ENCODE measurements at regions not wholly inside any gene's neighbourhood (a gene's known extent, or its start where the extent isn't known, plus 50 kb on each side); places are given as distances from the start of the nearest gene placed in this dataset.

DNA sequence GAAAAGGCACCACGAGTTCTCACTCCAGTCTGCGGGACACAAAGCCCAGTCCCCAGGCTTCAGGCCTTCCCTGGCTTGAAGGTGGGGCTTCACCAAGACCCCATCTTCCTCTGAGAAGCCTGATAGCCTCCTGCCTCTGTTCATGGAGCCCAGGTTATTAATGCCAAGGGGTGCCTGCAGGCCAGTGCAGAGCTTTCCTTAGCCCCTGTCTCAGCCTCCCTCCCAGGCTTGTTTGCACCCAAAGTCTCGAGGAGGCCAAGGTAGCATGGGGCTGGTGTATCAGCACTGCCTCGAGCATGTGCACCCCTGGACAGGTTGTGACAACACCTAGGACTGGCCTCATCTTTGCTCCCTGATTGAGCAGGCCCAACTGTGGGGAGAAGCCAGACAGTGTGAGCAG is 108.1 kb upstream of the PCDH15 start:
- no peak for DNase-seq

DNA sequence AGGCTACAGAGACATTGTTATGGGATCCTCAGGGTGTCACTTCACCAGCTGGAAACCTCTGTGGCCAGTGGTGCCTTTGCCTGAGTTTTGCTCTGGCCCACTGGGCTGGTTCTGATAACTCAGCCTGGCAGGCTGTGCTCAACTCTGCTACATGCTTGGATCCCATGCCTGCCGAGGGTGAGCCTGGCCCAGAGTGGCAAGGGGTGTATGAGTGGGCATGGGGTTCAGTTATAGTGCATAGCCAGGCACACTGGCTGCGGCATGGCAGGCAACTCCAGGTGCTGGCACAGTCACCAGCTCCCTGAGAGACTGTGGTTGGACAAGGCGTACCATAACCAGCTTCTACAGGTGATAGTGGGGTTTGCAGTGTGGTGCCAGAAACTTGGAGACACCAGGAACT is 107.0 kb upstream of the PCDH15 start:
- no peak for DNase-seq

DNA sequence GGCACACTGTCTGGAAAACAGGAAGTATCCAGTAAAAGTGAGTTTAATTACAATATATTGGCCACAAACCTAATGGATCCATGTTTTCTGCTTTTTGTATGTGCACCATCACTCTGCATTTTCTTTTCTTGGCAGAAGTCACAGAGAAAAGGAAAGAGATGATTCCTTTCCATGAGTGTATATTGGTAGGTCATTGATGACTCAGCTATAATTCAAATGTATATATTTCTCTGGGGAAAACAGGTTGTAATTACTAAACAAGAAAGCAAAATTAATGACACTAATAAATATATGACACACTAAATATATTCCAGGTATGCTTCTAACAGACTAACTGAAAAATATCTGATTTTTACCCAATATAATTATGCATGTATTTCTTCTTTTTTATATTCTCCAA is 105.9 kb upstream of the PCDH15 start:
- no peak for DNase-seq

DNA sequence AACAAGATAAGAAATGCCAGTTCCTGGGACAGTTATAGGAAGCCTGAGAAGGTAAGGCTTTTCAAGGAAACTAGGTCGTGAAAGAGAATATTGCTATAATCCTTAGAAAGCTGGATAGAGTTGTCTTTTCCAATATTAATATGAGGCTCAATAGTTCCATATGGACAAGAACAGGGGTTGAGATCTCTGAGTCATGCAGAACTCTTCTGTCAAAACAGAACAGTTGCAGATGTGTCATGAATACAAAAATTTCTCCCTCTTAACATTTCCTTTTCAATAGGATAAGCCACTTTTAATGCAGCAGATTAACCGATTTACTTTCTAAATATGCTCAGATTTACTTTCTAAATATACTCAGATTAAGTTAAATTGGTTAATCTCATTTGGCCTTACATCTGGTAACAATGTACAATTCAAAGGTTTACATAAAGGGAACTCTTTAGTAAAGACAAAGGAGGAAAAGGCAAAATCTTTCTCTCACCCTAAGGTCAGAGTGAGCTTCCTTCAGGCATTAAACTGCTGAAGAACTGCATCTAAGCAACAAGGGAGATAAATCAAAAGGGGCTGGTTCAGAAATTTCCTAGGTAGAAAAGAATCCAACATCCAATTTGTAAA is 104.7 kb upstream of the PCDH15 start:
- DNase-seq = no peak

DNA sequence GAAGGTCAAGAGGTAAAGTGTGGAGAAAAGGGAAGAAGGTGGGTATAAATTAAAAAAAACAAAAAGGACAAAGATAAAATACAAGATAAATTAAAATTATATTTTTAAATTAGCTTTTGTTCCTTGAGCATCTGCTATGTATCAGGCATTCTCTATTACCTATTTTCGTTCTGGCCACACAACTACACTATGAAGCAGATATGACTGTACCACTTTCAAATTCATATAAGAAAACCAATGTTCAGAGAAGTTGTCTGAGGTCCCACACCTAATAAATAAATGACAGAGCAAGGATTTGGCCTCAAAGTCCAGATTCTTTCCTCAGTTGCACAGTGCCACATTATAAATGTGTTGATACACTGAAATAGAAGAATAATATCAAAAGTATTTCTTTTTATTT is 103.8 kb upstream of the PCDH15 start:
- DNase-seq = no peak

DNA sequence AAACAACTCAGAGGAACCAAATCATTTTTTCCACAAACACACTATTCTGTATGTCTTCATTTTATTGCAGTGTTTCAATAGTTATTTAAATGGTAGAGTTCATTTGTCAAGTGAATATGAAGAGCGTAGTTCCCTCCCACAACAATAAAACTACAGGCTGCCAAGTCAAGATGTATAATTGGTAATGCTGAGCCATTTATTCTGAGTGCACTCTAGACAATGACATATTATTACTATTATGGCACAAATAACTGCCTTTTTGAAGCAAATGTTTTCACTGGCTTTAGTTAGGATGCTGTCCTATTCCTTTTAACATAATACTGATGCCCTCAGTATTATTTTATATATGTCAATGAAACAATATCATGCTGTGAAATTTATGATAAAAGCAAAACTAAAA is 102.7 kb upstream of the PCDH15 start:
- DNase-seq = peak; percentile 9

DNA sequence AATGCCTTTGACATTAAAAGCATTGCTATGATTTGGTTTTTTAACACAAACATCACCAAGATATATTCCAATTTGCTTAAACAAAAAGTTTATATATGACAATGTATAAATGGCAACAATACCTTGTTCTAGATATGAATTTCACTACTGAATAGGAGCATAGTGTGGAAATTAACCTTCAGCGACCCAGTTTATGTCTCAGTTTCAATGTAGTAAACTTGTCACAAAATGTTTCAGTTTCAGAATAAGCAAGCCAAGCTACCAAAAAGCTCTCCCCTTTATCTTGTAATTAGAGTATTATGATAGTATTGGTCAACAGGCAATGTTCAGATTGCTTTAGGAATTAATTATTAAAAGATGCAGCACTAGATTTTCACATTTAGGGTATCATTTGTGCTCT is 99.6 kb upstream of the PCDH15 start:
- no peak for DNase-seq

DNA sequence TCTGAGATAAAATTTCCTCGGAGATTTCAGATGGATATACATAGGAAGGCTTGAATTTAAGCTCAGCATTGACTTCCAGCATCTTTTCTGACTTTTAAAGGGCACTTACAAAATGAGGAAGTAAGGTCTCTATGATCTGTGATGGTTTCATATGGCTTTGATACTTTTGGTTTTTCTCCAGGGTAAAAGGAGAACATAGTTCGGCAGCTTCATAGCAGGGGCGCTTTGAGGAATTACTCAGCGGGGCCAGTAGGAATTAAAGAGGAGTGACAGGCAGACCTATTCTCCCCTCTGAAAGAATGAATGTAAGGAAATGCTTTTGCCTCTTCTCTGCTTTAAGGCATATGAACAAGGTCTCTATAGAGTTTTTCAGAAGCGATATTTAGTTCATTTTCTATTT is 80.0 kb upstream of the PCDH15 start:
- DNase-seq = no peak

DNA sequence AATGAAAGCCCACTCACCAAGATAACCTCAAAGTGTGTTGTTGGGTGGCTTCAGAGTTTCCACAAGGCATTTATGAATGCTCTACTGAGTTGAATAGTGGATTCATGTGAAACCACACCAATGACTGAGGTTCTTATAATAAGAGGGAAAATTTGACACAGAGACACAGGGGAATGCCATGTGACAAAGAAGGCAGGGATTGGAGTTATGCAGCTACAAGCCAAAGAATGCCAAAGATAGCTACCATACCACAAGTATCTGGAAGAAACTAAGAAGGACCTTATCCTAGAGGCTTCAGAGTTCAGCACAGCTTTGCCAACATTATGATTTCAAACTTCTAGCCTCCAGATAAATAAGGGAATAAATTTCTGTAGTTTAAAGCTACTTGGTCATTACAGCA is 68.0 kb upstream of the PCDH15 start:
- no peak for DNase-seq

DNA sequence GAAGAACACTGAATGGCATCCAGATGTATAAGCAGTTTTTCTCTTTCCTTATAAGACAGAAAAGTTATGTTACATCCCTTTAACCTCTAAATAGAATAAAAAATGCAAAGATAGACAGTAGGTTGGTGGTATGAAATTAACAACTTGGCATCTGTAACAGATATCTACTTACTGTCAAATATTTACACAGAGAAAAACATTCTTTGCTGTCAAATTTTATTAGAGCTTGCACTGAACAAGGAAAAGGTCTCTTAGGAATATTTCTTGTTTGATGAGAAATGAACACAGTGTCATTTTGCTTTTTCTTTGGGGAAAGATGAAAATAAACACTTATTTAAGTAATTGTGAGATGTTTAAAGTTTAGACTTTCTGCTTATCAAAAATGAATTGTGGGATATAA is 65.6 kb upstream of the PCDH15 start:
- DNase-seq = no peak

DNA sequence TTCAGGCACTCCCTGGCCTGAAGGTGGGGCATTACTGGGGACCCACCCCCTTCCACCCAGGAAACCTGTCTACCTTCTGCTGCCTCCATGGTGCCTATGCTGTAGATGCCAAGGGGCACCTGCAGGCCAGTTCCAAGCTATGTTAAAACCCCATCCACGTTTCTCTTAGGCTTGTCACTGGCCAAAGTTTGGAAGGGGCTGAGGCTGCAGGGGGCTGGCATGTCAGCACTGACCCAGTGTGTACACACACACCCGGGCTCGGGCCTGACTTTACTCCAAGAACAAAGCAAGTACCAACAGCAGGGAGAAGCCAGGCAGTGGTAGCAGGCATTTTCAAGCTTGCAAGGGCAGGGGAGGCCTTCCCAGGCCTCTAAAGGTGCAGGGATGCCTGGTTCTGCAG is 53.8 kb upstream of the PCDH15 start:
- DNase-seq = no peak

DNA sequence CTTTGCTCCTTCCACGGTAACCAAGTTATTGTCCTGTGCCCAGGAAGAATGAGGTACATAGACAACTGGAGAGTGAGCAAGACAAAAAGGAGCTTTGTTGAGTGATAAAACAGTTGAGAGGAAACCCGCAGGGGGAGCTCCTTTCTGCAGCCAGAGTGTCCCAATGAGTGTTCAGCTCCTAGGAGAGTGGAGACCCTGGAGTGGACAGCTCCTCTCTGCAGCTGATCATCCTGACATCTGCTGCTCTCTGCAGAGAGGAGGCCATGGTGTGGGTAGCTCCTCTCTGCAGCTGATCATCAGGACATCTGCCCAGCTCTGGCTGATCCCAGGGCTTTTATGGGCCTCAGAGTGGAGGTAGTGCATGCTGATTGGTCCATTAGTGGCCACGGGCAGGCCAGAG is 53.4 kb upstream of the PCDH15 start:
- no peak for DNase-seq

DNA sequence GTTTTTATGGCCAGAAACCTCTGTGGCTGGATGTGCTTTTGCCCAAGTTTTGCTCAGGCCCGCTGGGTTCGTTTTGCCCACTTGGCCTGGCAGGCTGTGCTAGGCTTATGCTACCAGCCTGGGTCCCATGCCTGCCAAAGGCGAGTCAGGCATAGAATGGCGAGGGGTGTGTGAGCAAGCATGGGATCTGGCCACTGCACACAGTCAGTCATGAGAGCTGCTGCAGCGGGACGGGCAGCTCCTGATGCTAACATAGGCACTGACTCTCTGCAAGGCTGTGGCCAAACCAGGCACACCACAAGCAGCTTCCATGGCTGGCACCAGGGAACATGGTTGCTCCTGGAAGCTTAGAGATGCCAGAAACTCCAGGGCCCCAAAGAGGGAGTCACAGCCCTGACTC is 52.9 kb upstream of the PCDH15 start:
- no peak for DNase-seq
